HCT116 (cell line): ENCODE measurements at regions not wholly inside any gene's neighbourhood (a gene's known extent, or its start where the extent isn't known, plus 50 kb on each side); places are given as distances from the start of the nearest gene placed in this dataset.

ENCODE experiments used
- ATAC-seq: fragments of 200-7000 bp; cut with Tn5 transposase; 2 replicates; pipeline ENCODE4 v1.9.1; 2020; ENCODE audit warnings: mild to moderate bottlenecking, moderate library complexity
- BruUV-seq: library from RNA; stranded (reverse); fragments of 400-500 nt; replicated peaks from 2 replicates; lab custom pipeline; 2021; lab: Mats Ljungman, UMichigan
- CTCF ChIA-PET: fragments of 300-600 bp; sonication (Branson Sonifier 250); formaldehyde crosslinking; loops from one replicate; lab custom pipeline; 2021; ENCODE audit warnings: antibody characterized with exemption; lab: Charles Lee
- POLR2A ChIA-PET: fragments of 300-600, 350-600 bp; sonication (Branson Sonifier 250); formaldehyde crosslinking; loops from one replicate; lab custom pipeline; 2021; ENCODE audit warnings: antibody characterized with exemption; lab: Charles Lee
- RAD21 ChIA-PET, 2 experiments: fragments of 300-600 bp; sonication (Branson Sonifier 250); formaldehyde crosslinking; loops; one replicate each; lab custom pipeline; 2023; ENCODE audit warnings: low total read pairs in 2 of 2; ENCODE audit not compliant: uncharacterized antibody in 2 of 2, unreplicated experiment in 2 of 2, low non-redundant PET in 1 of 2; lab: Charles Lee
- DNase-seq: peaks from one replicate; pipeline ENCODE4 v3.0.0-alpha.2; 2010; ENCODE audit warnings: low read depth, low spot score
- H2AFZ ChIP-seq: fragments of 200-600 bp; shearing (Covaris generic), sonication (generic); 2 replicates; pipeline ENCODE4 v1.6.1; 2017; ENCODE audit warnings: low read depth, mixed run types, mixed read lengths, antibody characterized with exemption, low read length; ENCODE audit not compliant: poor library complexity, severe bottlenecking
- H3K27ac ChIP-seq: 2 replicates; pipeline ENCODE4 v1.5.1; 2012; ENCODE audit warnings: low read depth, low read length
- H3K27me3 ChIP-seq: fragments of 200-600 bp; sonication (generic); 2 replicates; pipeline ENCODE4 v1.6.1; 2016; ENCODE audit warnings: mixed run types, low read length, mixed read lengths; ENCODE audit not compliant: insufficient read depth
- H3K36me3 ChIP-seq, 2 experiments: fragments of 200-500 bp in 1 of 2; fragments of 200-600 bp in 1 of 2; sonication (Bioruptor generic) in 1 of 2; sonication (generic) in 1 of 2; 2 replicates each; pipeline versions ENCODE4 v1.5.1 to v1.6.1; 2014 to 2016; ENCODE audit warnings: low read length in 2 of 2, inconsistent platforms in 1 of 2, mixed read lengths in 1 of 2, mixed run types in 1 of 2; ENCODE audit not compliant: insufficient read depth in 2 of 2, control insufficient read depth in 1 of 2
- H3K4me1 ChIP-seq, 2 experiments: fragments of 200-600 bp in 1 of 2; sonication (generic) in 1 of 2; 2 replicates each; pipeline versions ENCODE4 v1.5.1 to v1.6.1; 2012 to 2017; ENCODE audit warnings: low read length in 2 of 2, inconsistent platforms in 1 of 2, mild to moderate bottlenecking in 1 of 2, mixed read lengths in 1 of 2, mixed run types in 1 of 2, moderate library complexity in 1 of 2; ENCODE audit not compliant: insufficient read depth in 2 of 2, control insufficient read depth in 1 of 2
- H3K4me2 ChIP-seq: fragments of 200-600 bp; sonication (generic); 2 replicates; pipeline ENCODE4 v1.6.1; 2017; ENCODE audit warnings: mixed run types, low read length, mixed read lengths
- H3K4me3 ChIP-seq, 2 experiments: fragments of 200-600 bp in 1 of 2; sonication (generic) in 1 of 2; replicated peaks in 1 of 2; 2 replicates each; pipeline ENCODE4 v1.5.1; 2011 to 2016; ENCODE audit warnings: low read length in 2 of 2, control low read depth in 1 of 2, low read depth in 1 of 2, mild to moderate bottlenecking in 1 of 2, mixed read lengths in 1 of 2, mixed run types in 1 of 2
- H3K79me2 ChIP-seq: fragments of 200-600 bp; sonication (generic); 2 replicates; pipeline ENCODE4 v1.6.1; 2017; ENCODE audit warnings: mild to moderate bottlenecking, mixed run types, low read length, moderate library complexity, mixed read lengths; ENCODE audit not compliant: insufficient read depth
- H3K9ac ChIP-seq: fragments of 200-600 bp; sonication (generic); 2 replicates; pipeline ENCODE4 v1.6.1; 2016; ENCODE audit warnings: low read length, mixed read lengths
- H3K9me2 ChIP-seq: fragments of 200-600 bp; sonication (generic), shearing (Covaris generic); 2 replicates; pipeline ENCODE4 v1.6.1; 2017; ENCODE audit warnings: mixed run types, mild to moderate bottlenecking, moderate library complexity; ENCODE audit not compliant: insufficient read depth
- H3K9me3 ChIP-seq, 2 experiments: fragments of 200-500 bp in 1 of 2; fragments of 200-600 bp in 1 of 2; sonication (Bioruptor generic) in 1 of 2; sonication (generic) in 1 of 2; 2 replicates each; pipeline ENCODE4 v1.6.1; 2014 to 2017; ENCODE audit warnings: low read length in 2 of 2, mixed read lengths in 2 of 2, inconsistent platforms in 1 of 2, low read depth in 1 of 2, mild to moderate bottlenecking in 1 of 2, mixed run types in 1 of 2, moderate library complexity in 1 of 2; ENCODE audit not compliant: control insufficient read depth in 1 of 2, insufficient read depth in 1 of 2
- H4K20me1 ChIP-seq: fragments of 200-600 bp; sonication (generic), shearing (Covaris generic); 2 replicates; pipeline ENCODE4 v1.6.1; 2017; ENCODE audit warnings: mixed run types, mild to moderate bottlenecking, moderate library complexity; ENCODE audit not compliant: insufficient read depth
- CBX3 ChIP-seq: IDR thresholded peaks from 2 replicates; pipeline ENCODE4 v1.6.1; 2012; ENCODE audit warnings: low read depth
- MAX ChIP-seq: IDR thresholded peaks from 2 replicates; pipeline ENCODE4 v1.6.1; 2012
- POLR2A ChIP-seq: IDR thresholded peaks from 2 replicates; pipeline ENCODE4 v1.7.0; 2011; ENCODE audit warnings: borderline replicate concordance; ENCODE audit not compliant: insufficient read depth, insufficient read length; ENCODE audit errors: extremely low read depth
- RAD21 ChIP-seq: IDR thresholded peaks from 2 replicates; pipeline ENCODE4 v1.6.1; 2012; ENCODE audit warnings: low read depth, mild to moderate bottlenecking
- SP1 ChIP-seq: IDR thresholded peaks from 2 replicates; pipeline ENCODE4 v1.6.1; 2012; ENCODE audit warnings: low read depth
- SRF ChIP-seq: IDR thresholded peaks from 2 replicates; pipeline ENCODE4 v1.6.1; 2012; ENCODE audit warnings: low read depth
- TCF7L2 ChIP-seq: IDR thresholded peaks from 2 replicates; pipeline ENCODE4 v1.7.0; 2011; ENCODE audit warnings: borderline replicate concordance, inconsistent platforms; ENCODE audit not compliant: insufficient read depth, insufficient read length; ENCODE audit errors: extremely low read depth
- ZBTB33 ChIP-seq: IDR thresholded peaks from 2 replicates; pipeline ENCODE4 v1.6.1; 2011; ENCODE audit warnings: mild to moderate bottlenecking, low read length, moderate library complexity; ENCODE audit not compliant: insufficient replicate concordance; ENCODE audit errors: extremely low read depth
- ZNF274 ChIP-seq: fragments of 200-500 bp; sonication (Bioruptor generic); IDR thresholded peaks from 2 replicates; pipeline ENCODE4 v1.6.1; 2014; ENCODE audit warnings: mild to moderate bottlenecking, low read depth, low read length, inconsistent platforms
- intact Hi-C: fragments of 100-400 bp; cut with micrococcal nuclease; formaldehyde crosslinking; loops from 2 replicates; pipeline ENCODE4 v1.10.0; 2022
- TF ChIP-seq, protein P1 (sequence below): IDR thresholded peaks from 2 replicates; pipeline ENCODE4 v1.6.1; 2012; ENCODE audit warnings: low read depth

DNA sequence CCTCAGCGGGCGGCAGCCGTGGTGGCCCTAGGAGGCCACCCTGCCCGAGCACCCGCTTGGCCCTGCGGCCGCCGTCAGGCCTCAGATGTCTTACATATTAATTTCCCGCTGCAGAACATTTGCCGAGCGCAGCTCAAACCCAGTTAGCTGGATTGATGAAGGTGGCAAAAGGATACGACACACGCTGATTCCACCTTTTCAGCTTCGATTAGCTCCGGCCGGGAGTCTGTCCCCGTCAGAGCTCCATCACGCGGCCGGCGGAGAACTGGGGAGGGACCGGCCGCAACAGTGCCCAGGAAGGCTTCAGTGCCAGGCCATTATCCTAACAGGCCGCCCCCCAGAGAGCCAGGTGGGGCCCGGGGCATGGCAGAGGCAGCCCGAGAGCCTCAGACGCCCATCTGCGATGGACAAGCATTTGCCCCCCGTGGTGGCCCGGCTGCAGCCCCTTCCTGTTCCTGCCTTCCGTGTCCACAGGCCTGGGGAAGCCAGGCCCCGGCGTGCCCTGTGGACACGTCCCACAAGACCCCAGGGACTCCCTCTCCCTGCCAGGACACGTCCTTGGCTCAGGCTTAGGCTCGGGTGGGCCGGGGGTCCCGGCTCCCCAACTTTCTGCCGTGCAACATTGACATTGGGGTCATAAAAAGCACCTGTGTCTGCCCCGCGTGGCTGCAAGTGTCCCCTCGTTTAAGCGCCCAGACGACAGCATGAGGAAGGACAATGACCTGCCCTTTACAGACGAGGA is 133.8 kb upstream of the NKX1-1 start:
- Histone ChIP-seq H3K27ac (no peak overlapping the region), H3K4me1 (peaks cover 0 to 6% of the 10 kb centered on the region in 2 experiments; a peak in 1 of 4 replicates), H4K20me1 (no peaks in the 10 kb centered on the region), H3K9ac (no peak overlapping the region), H3K36me3 (no peaks in the 10 kb centered on the region), H2AFZ (no peak overlapping the region), H3K27me3 (no peaks in the 10 kb centered on the region)
- CTCF ChIA-PET: no interaction called here
- BruUV-seq: no TSS peak
- intact Hi-C loops: no loop called here
- no peak for ATAC-seq
- TF ChIP-seq POLR2A (no peak), ZBTB33 (no peak), SP1 (no peak), CBX3 (no peak), SRF (no peak), TCF7L2 (no peak), RAD21 (no peak), ZNF274 (no peak), MAX (no peak)
- TF ChIP-seq, protein P1, sequence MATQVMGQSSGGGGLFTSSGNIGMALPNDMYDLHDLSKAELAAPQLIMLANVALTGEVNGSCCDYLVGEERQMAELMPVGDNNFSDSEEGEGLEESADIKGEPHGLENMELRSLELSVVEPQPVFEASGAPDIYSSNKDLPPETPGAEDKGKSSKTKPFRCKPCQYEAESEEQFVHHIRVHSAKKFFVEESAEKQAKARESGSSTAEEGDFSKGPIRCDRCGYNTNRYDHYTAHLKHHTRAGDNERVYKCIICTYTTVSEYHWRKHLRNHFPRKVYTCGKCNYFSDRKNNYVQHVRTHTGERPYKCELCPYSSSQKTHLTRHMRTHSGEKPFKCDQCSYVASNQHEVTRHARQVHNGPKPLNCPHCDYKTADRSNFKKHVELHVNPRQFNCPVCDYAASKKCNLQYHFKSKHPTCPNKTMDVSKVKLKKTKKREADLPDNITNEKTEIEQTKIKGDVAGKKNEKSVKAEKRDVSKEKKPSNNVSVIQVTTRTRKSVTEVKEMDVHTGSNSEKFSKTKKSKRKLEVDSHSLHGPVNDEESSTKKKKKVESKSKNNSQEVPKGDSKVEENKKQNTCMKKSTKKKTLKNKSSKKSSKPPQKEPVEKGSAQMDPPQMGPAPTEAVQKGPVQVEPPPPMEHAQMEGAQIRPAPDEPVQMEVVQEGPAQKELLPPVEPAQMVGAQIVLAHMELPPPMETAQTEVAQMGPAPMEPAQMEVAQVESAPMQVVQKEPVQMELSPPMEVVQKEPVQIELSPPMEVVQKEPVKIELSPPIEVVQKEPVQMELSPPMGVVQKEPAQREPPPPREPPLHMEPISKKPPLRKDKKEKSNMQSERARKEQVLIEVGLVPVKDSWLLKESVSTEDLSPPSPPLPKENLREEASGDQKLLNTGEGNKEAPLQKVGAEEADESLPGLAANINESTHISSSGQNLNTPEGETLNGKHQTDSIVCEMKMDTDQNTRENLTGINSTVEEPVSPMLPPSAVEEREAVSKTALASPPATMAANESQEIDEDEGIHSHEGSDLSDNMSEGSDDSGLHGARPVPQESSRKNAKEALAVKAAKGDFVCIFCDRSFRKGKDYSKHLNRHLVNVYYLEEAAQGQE: no peak
- TF ChIP-seq, all 23 proteins: peak for 0
- H3K4me2 ChIP-seq: no peak overlapping the region
- no peaks in the 10 kb centered on the region for H3K79me2 ChIP-seq
- RAD21 ChIA-PET: interaction anchor here in 1 of 2 experiments (0.7 kb wide), 1 partner anchor 347 kb away, joined by 3 read pairs; no protein-coding TSS in a partner anchor
- H3K9me2 ChIP-seq: no peaks in the 10 kb centered on the region
- H3K4me3 ChIP-seq: no peak overlapping the region
- no peaks in the 10 kb centered on the region for H3K9me3 ChIP-seq
- no peak for DNase-seq
- POLR2A ChIA-PET: no interaction called here
